HG02885 (cell line): ENCODE measurements at regions not wholly inside any gene's neighbourhood (a gene's known extent, or its start where the extent isn't known, plus 50 kb on each side); places are given as distances from the start of the nearest gene placed in this dataset.
"Not testable (repeated sequence)": the region's sequence is repeated elsewhere in the genome, so short reads cannot be mapped to it uniquely, and the experiment has no call there.

Experiments
- ATAC-seq: cut with Tn5 transposase; IDR thresholded peaks from one replicate; pipeline ENCODE4 v1.9.1; 2021; ENCODE audit warnings: mild to moderate bottlenecking; ENCODE audit not compliant: unreplicated experiment, poor library complexity

DNA sequence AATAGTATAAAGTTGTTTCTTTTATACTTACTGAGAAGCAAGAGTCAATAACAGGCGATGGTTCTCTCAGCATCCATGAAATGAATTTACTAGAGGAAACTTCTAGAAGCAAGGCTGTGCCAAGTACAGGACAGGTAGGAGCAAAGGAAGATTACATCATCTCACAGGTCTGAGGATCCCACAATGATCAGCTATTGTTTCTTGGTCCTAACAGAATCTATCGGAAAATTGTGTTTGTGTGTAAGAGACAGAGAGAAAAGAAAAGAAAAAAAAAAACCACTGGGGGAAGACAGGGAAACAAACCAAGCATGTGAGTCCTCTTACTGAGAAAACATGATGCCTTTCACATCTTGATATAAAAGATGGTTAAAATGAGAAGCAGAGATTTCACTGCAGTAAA, 535.0 kb upstream of the NRP1 start:
- ATAC-seq = no peak

DNA sequence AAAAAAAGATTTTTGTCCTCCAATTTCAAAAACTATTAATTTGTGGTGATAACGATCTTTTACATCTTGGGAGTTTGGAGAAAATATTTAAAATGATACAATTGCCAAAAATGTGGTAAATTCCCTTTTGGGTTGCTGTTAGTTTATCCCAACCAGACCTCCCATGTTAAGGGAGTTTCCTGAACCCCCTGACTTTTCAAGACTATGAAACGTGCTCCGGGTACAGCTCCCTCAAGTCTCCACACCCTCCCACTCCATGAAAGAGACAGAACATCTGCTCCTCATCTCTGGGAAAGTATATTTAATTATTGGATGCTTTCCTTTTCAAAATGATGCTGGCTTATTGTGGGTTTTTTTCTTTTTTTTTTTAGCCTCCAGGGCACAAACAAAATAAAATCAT, 534.6 kb upstream of the NRP1 start:
- ATAC-seq = no peak

DNA sequence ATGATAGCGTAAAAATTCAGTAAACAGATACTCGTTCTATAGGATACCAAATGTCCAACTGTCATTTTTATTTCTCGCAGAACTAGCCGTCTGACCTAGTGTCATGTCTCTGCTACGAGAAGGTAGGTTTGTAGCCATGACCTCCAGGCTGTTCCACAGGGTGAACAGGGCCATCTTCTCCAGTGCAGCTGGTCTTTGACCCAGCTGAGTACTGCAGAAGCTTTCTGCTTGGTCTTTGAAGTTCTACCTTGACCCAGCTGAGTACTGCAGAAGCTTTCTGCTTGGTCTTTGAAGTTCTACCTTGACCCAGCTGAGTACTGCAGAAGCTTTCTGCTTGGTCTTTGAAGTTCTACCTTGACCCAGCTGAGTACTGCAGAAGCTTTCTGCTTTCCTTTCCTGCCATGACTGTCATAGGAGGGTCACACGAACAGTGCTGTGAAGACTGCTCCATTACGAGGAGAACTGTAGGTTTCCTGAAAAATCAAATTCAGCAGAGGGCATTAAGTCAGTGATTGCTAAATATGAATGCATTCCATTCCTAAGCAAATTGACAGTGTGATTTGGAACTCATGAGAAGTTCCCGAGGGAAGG, 532.8 kb upstream of the NRP1 start:
- not testable (repeated sequence) for ATAC-seq

DNA sequence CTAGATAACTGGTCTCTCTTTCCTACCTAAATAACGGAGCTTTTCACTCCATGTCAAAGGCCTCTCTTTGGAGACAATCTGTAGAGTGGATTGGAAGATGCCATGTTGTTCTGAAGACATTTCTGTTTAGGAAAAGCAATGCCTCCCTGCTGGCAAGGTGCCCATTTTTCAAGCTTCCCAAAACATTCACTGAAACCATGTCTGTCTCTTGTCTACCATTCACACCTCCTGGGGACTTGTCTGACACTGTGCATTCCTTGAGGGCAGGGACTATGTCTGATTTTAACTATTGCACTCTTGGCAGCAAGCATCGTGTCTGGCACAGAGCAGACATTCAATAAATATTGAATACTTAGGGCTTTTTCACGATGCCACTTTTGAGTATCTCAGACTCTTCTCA, 528.9 kb upstream of the NRP1 start:
- no peak for ATAC-seq

DNA sequence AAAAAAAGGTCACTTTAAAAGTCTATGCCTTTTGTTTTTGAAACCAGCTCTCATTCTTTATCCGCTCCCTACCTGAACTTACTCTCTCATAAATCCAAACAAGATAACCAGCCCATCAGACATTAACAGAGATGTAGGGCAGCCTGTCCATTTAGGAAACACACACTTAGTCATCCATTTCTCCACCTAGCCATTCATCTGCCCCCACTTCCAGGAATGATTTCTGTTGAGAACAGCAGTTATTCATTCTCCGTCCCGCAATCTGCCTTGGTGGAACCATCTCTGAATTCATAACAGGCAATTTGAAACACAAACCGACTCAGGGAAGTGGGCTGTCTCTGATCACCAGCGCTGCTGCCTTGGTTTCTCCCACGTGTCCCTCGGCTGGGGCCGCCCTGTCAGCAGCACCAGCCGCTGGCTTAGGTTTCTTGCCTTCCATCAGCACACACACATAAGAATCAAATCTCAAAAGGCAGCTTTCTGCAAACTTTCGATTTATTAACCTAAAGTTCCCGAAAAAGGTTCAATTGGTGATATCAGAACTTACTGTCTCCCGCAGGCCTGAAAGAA, 528.2 kb upstream of the NRP1 start:
- ATAC-seq = no peak

DNA sequence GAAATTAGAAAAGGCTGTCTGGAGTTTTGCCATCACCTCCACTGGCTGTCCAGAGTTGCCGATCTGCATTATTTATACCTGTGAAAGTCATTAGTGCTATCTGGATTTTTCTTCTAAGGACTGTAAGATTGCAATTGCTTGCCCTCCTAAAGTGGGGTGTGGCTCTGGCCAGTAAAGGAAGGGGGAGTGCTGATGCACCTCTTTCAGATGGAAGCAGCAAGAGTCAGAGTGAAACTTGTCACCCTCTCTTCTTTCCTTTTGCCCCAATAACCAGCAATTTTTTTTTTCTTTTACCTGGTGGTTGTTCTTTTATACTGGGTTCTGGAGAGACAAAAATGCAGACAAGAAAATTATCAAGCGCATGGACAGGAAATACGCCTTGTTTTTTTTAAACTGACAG, 527.4 kb upstream of the NRP1 start:
- ATAC-seq = no peak

DNA sequence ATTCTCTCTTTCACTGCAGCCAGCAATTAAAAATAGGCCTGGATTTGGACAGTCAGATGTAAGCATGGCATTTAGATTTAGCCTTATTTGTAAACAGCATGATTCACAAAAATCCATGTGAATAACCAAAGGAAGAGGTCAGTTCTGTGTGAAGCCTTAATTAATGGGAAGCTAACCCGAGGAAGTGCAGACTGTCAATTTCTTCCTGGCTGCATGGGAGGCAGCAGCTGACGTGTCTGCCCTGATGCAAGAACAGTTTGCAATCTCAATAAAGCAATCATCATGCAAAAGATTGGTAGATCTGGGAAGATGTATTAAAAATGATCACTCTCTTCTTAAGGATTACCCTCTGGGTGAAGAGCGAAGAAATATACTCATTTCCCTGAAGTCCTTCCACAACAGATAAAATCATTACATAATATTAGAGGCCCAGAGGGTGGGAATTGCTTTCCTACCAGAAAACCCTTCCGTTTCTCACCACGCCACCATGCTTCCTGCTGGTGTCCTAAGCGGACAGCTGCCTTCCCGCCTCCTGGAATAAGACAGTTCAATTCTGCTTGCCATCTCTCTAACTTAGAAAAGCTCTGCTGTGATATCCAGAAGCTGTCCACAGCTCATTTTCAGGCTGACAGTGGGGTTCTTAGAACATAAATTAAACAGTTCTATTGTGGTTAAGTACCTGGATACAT, 526.7 kb upstream of the NRP1 start:
- ATAC-seq = no peak

DNA sequence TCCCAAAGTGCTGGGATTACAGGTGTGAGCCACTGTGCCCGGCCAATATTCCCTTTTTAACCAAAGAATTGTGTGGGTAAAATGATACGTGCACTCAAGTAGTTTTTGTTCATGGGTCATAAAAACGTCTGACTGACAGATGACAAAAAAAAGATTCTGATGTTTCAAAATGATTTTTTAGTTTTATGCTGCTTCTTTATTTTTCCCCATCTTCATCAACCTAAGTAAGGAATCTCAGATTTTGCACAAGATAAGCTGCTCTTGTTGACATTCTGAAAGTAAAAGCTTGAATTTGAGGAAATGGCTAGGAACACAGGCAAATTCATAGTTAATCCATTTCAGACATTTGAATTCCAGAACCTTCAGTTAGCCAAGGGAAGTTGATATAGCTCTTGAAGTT, 526.1 kb upstream of the NRP1 start:
- ATAC-seq = no peak

DNA sequence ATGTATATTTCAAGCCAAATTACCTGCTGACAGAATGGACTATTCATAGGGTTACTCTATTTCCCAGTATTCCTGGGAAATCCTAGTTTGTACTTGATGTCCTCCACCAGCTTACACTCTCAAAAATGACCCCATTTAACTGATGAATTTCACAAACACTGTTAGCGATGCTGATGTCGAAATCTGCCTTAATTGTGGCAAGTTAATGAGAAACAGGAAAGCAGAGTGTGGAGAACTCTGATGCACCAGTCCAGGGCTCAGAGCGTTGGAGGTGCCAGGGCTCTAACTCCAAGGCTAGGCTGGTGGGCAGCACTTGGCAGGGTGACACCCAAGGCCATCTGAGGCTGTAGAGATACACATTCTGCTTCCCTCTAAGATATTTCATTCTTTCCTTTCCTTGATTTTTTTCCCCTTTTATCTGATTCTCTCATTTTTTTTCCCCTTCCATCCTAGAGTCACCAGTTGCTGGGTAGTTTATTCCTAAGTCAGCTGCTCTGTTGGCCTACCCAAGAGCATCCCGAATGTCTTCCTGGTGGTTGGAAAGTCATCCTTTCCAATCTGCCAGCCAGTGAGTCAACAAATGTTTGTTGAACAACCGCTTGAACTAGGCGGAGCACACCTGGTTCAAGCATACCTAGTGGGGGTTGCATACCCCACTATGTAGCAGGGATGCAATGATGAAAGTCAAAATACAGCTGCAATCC, 525.0 kb upstream of the NRP1 start:
- no peak for ATAC-seq

DNA sequence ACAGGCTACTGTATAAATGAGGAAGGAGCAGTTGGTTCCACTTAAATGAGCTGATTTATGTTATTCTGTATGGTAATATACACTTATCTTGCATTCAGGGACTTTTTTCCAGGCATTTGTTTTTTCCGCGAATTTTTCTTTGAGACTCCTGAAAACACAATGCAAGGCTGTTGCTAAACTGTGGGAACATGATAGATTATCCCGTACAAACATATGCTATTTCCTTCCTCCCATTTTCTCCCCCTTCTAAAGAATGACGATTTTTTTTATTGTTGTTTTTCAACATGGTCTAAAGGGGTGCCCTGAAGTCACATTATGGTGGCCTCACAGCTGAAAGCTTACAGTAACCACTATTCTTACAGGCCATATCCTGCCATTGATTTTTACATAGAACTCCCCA, 523.9 kb upstream of the NRP1 start:
- no peak for ATAC-seq

DNA sequence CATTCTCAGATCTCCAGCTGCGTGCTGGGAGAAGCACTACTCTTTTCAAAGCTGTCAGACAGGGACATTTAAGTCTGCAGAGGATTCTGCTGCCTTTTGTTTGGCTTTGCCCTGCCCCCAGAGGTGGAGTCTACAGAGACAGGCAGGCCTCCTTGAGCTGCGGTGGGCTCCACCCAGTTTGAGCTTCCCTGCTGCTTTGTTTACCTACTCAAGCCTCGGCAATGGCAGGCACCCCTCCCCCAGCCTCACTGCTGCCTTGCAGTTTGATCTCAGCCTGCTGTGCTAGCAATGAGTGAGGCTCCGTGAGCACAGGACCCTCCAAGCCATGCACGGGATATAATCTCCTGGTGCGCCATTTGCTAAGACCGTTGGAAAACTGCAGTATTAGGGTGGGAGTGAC, 518.8 kb upstream of the NRP1 start:
- ATAC-seq = not testable (repeated sequence)

DNA sequence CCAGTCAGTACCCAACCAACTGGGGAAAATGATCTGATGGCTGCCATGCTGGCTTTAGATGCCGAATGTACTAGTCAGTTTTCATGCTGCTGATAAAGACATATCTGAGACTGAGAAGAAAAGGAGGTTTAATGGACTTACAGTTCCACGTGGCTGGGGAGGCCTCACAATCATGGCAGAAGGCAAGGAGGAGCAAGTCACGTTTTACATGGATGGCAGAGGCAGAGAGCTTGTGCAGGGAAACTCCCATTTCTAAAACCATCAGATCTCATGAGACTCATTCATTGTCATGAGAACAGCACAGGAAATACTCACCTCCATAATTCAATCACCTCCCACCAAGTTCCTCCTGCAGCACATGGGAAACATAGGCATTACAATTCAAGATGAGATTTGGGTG, 508.9 kb upstream of the NRP1 start:
- ATAC-seq = no peak

DNA sequence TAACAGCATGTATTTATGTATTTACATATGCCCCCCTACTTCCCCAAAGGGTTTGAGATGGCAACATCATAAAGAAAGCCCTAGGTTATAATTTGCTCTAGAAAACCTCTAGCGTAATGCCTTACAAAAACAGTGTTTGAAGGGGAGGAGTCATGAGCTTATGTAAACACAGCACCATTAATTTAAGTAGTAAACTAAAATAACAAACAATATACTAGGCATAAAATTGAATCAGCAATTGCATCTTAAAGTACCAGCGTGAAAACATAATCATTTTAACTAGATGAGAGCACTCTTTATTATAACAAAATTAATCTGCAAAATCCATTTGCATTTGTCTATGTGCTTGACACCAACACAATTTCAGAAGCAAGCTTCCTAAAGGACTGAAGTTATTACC, 507.2 kb upstream of the NRP1 start:
- ATAC-seq = no peak

DNA sequence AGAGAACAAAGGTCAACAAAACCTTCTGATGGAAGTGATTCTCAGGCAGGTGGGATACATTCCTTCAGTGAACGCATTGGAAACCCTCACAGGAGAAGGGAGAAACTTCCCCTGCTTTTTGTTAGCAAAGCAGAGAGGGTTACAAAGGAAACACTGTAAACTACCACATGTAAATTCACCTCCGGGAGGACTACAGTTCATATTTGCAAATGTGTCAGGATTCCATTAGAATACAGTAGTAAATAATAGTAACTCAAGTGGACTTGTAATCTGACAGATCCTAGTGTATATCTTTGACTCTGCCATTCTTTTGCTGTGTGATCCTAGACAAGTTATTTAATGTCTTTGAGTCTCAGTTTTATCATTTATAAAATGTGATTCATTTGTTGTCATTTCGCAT, 504.3 kb upstream of the NRP1 start:
- no peak for ATAC-seq

DNA sequence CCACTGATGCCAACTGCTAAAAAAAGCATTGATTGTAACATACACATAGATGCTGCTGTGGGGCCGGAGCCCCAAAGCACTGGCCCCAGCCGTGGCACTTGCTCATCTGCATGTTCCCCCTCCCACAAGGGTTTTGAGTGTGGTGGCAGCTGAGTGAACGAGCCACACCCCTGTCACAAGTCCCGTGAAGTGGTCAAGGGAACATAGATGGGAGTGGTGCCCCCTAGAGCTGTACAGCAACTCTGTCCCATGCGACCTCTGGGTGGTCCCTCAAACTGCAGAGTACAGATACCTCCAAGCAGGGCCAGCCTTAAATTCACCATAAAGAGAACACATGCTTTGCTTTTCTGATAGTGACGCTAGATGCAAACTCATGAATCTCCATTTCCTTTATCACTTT, 503.3 kb upstream of the NRP1 start:
- ATAC-seq = no peak

DNA sequence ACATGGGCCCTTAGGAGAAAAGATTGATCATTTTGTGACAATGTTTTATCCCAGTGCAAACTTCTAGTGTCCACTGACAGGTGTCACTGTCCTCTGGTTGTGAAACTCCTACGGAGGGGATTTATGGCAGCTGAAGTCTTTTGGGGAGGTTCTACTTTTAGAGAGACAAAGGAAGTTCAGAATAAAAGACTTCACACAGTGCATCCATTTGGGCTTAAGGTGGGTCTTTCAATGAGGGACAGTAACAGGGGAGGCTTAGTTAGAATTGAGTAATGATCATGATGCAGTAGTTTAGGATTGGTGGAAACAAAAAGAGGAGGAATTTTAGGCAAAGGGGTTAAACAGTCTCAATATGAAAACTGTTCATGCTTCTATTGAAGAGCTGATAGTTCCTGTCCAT, 501.1 kb upstream of the NRP1 start:
- ATAC-seq = no peak

DNA sequence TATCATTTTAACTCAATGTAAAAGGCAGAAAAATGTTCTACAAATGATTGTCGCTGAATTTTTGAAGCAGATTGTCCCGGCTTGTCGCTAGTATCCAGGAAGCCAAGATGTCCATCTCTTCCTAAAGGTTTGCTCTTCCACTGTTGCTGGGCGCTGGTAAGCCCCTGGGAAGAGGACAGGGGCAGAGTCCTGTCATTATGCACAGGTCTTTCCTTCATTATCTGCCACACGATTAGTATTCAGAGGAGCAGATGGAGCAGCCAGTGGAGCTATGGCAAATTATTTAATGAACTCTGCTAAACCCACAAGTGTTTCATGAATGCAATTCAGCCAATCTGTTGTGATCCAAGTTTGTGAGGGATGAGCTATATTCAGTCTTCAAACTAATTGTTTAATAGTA, 499.1 kb upstream of the NRP1 start:
- ATAC-seq = no peak

DNA sequence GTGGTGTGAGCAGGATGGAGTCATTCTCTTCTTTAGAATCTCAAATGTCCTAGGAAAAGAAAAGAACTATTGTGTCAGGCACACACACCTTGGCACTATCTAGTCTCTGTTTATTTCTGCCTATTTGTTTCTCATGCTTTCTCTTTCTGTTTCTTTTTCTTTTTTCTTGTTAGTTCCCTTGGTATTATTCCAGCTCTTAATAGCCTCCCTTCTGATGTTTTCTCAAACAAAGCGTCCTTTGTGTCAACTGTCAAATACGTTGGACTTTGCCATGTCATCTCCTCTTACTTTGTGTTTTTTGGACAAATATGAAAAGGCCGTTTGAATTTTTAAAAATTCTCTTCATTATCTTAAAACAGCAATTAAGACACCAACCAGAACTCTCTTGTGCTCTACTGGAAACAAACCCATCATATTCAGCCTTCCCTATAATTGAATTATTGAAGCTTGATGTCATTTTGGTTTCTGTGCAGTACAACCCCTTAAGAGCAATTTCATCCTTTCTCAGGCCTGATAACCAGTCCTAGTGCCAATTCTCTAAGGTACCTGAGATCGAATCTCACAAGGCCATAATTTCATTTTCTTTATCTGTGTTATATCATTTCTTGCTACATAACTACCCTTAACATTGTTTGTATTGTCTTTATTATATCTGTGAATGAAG, 497.8 kb upstream of the NRP1 start:
- ATAC-seq = no peak

DNA sequence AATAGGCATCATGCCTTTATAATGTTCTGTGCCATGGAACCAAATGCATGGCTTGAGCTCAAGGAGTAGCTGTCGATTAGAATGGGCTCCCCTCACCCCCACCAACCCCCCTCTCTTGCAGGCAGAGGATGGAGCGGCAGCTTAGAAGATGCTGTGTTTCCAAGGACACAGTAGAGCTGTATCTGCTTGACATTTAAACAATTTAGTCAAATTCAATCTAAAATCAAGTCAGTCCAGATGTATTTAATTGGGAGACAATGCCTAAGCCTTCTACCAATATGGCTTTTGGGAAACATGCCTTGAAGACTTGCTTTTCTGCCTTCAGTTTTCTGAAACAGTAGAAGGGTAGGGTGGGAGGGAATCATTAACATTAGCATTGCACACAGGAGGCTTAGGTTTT, 497.1 kb upstream of the NRP1 start:
- ATAC-seq = no peak

DNA sequence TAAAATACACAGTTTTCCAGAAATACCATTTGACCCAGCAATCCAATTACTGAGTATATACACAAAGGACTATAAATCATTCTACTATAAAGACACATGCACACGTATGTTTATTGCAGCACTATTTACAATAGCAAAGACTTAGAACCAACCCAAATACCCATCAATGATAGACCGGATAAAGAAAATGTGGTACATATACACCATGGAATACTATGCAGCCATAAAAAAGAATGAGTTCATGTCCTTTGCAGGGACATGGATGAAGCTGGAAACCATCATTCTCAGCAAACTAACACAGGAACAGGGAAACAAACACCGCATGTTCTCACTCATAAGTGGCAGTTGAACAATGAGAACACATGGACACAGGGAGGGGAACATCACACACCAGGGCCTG, 495.4 kb upstream of the NRP1 start:
- not testable (repeated sequence) for ATAC-seq

DNA sequence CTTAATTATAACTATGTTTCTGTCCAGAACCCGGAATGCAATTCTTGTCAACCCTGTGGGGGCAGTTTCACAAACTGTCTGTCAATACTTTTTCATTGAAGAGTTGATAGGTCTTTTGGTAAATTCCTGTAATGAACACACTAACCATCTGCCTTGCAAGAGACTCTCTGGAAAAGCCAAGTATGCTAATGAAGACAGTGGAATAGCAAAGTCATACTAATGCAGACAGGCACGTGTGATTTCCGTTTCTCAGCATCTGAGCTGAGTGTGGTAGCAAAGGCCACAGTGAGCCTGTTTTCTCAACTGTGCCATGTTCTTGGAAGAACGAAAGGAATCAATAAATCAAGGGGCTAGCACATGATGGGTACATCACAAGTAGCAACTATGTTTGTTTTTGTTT, 494.1 kb upstream of the NRP1 start:
- no peak for ATAC-seq
